Panc1 (cell line): ENCODE measurements at regions not wholly inside any gene's neighbourhood (a gene's known extent, or its start where the extent isn't known, plus 50 kb on each side); places are given as distances from the start of the nearest gene placed in this dataset.

Experiments used
- ATAC-seq: fragments of 200-7000 bp; cut with Tn5 transposase; 2 replicates; pipeline ENCODE4 v1.9.1; 2020; ENCODE audit warnings: mild to moderate bottlenecking, moderate library complexity
- BruUV-seq: library from RNA; stranded (reverse); fragments of 400-500 nt; replicated peaks from 2 replicates; lab custom pipeline; 2021; lab: Mats Ljungman, UMichigan
- CTCF ChIA-PET: fragments of 300-600 bp; sonication (Branson Sonifier 250); formaldehyde crosslinking; loops from one replicate; lab custom pipeline; 2022; ENCODE audit warnings: antibody characterized with exemption; lab: Charles Lee
- POLR2A ChIA-PET: fragments of 300-600 bp; sonication (Branson Sonifier 250); formaldehyde crosslinking; loops from one replicate; lab custom pipeline; 2022; ENCODE audit warnings: antibody characterized with exemption; lab: Charles Lee
- DNase-seq: peaks from one replicate; pipeline ENCODE4 v3.0.0-alpha.2; 2010; ENCODE audit warnings: low read depth, low spot score
- H3K27ac ChIP-seq: 2 replicates; pipeline ENCODE4 v1.5.1; 2011; ENCODE audit warnings: mild to moderate bottlenecking, low read length, inconsistent platforms
- H3K27me3 ChIP-seq: fragments of 200-500 bp; sonication (Bioruptor generic); 2 replicates; pipeline ENCODE4 v1.6.0; 2014; ENCODE audit warnings: low read length, inconsistent platforms; ENCODE audit not compliant: control insufficient read depth, insufficient read depth
- H3K36me3 ChIP-seq: fragments of 200-500 bp; sonication (Bioruptor generic); 2 replicates; pipeline ENCODE4 v1.5.1; 2014; ENCODE audit warnings: inconsistent platforms, mild to moderate bottlenecking, low read length, moderate library complexity; ENCODE audit not compliant: control insufficient read depth, insufficient read depth
- H3K4me1 ChIP-seq: 2 replicates; pipeline ENCODE4 v1.5.1; 2011; ENCODE audit warnings: inconsistent platforms, mild to moderate bottlenecking, low read length, moderate library complexity; ENCODE audit not compliant: control insufficient read depth, insufficient read depth
- H3K4me3 ChIP-seq, 2 experiments: 2 replicates each; pipeline ENCODE4 v1.5.1; 2011 to 2012; ENCODE audit warnings: low read depth in 2 of 2, low read length in 2 of 2, mild to moderate bottlenecking in 2 of 2, inconsistent platforms in 1 of 2, moderate library complexity in 1 of 2
- H3K9me3 ChIP-seq: fragments of 200-500 bp; sonication (Bioruptor generic); 2 replicates; pipeline ENCODE4 v1.5.1; 2014; ENCODE audit warnings: low read depth, mild to moderate bottlenecking, inconsistent platforms, low read length, moderate library complexity; ENCODE audit not compliant: control insufficient read depth, insufficient read depth
- CTCF ChIP-seq: fragments of 450-650 bp; IDR thresholded peaks from 2 replicates; pipeline ENCODE4 v1.5.1; 2017; ENCODE audit warnings: mild to moderate bottlenecking
- POLR2AphosphoS5 ChIP-seq: IDR thresholded peaks from 2 replicates; pipeline ENCODE4 v1.6.1; 2012; ENCODE audit warnings: mild to moderate bottlenecking, low read depth, low read length, moderate library complexity
- REST ChIP-seq, 2 experiments: IDR thresholded peaks; 2 replicates each; pipeline ENCODE4 v1.6.1; 2011 to 2012; ENCODE audit warnings: low read depth in 2 of 2, control low read depth in 1 of 2, low read length in 1 of 2, mild to moderate bottlenecking in 1 of 2, moderate library complexity in 1 of 2; ENCODE audit not compliant: insufficient read depth in 1 of 2
- SIN3A ChIP-seq: IDR thresholded peaks from 2 replicates; pipeline ENCODE4 v1.6.1; 2012; ENCODE audit warnings: low read depth, mild to moderate bottlenecking, low read length, moderate library complexity, borderline replicate concordance; ENCODE audit not compliant: insufficient read depth
- TCF7L2 ChIP-seq: IDR thresholded peaks from 2 replicates; pipeline ENCODE4 v1.6.1; 2011; ENCODE audit warnings: mild to moderate bottlenecking, low read depth, low read length, inconsistent platforms
- in situ Hi-C: cut with HindIII; loops from 2 replicates; pipeline ENCODE4 v1.10.0; 2016; ENCODE audit warnings: low sequenced_read_pairs, low pct_unique_long_range_greater_than_20kb
- intact Hi-C: fragments of 100-400 bp; cut with micrococcal nuclease; formaldehyde crosslinking; loops from one replicate; pipeline ENCODE4 v1.10.0; 2022; ENCODE audit not compliant: unreplicated experiment

GRCh38 chr20:51221103-51221502, 198.2 kb upstream of the KCNG1 start:
- in situ Hi-C loops (no loop called here), intact Hi-C loops (loop anchor here (5.0 kb wide), 1 partner anchor 86 kb away; no protein-coding TSS in a partner anchor)
- no peaks in the 10 kb centered on the region for H3K9me3 ChIP-seq

DNA sequence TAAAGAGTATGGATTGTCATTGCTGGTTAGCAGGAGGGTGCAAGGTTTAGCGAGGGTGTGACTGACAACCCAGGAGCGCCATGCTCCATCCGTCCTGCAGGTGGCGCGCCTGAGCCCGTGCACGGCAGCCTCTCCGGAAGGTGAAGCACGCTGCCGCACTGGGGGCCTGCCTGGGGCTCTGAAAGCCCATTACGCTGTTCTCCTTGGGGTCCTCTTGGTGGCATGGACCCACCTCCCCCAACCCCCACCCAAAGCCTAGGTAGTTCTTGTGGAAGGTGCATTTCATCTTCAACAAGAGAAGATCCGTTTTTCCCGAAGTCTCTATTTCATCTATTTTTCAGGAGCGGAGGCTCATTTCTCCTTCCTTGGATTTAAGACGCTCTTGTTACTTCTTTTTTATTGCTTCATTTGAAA, 197.4 kb upstream of the KCNG1 start:
- Histone ChIP-seq H3K36me3 (no peaks in the 10 kb centered on the region), H3K27me3 (no peaks in the 10 kb centered on the region), H3K4me3 (no peak overlapping the region), H3K9me3 (no peaks in the 10 kb centered on the region), H3K4me1 (no peaks in the 10 kb centered on the region), H3K27ac (no peak overlapping the region)
- ATAC-seq (peak; percentile 85), DNase-seq (no peak)
- TF ChIP-seq REST (IDR thresholded peaks at IDR 0.05; ENCODE audit: insufficient read depth in 1 of 2, low read depth in 2 of 2, low read length in 1 of 2), result no peak
- TF ChIP-seq TCF7L2, result no peak
- TF ChIP-seq SIN3A, result no peak
- TF ChIP-seq POLR2AphosphoS5, result no peak
- TF ChIP-seq CTCF, result peak; percentile 99
- ChIA-PET CTCF (interaction anchor here (0.7 kb wide), 1 partner anchor 9 kb away, joined by 4 read pairs; no protein-coding TSS in a partner anchor), POLR2A (no interaction called here)
- intact Hi-C loops, result loop anchor here (5.0 kb wide), 1 partner anchor 87 kb away; no protein-coding TSS in a partner anchor
- BruUV-seq, result no TSS peak
- in situ Hi-C loops, result no loop called here

More at GRCh38 chr20:51221103-51221502, 198.2 kb upstream of the KCNG1 start:
- no TSS peak for BruUV-seq
- no peaks in the 10 kb centered on the region for H3K36me3 ChIP-seq
- no peak overlapping the region for H3K4me3 ChIP-seq
- no peak for ATAC-seq
- no peaks in the 10 kb centered on the region for H3K27me3 ChIP-seq
- no peak overlapping the region for H3K27ac ChIP-seq
- TF ChIP-seq SIN3A, result no peak
- no peak for TF ChIP-seq CTCF
- TF ChIP-seq REST (IDR thresholded peaks at IDR 0.05; ENCODE audit: insufficient read depth in 1 of 2, low read depth in 2 of 2, low read length in 1 of 2), result 0 out of 4 replicates have a peak, but pooled peaks of 1 of the 2 experiments have one; percentile 28
- TF ChIP-seq POLR2AphosphoS5, result no peak
- no peak for TF ChIP-seq TCF7L2
- ChIA-PET POLR2A (no interaction called here), CTCF (interaction anchor here (0.7 kb wide), 1 partner anchor 10 kb away, joined by 4 read pairs; no protein-coding TSS in a partner anchor)
- H3K4me1 ChIP-seq, result no peaks in the 10 kb centered on the region
- DNase-seq, result no peak
